EH (cell line): ENCODE measurements at regions not wholly inside any gene's neighbourhood (a gene's known extent, or its start where the extent isn't known, plus 50 kb on each side); places are given as distances from the start of the nearest gene placed in this dataset.
"Not testable (repeated sequence)": the region's sequence is repeated elsewhere in the genome, so short reads cannot be mapped to it uniquely, and the experiment has no call there.

Experiments
- DNase-seq: peaks from one replicate; pipeline ENCODE4 v3.0.0-alpha.2; 2015; ENCODE audit warnings: low read depth

GRCh38 chr1:234960722-234961455 is 167.7 kb downstream of the TOMM20 start:
- peak; percentile 49 for DNase-seq

- DNase-seq = no peak
Observed at GRCh38 chr1:234958706-234959657, 169.7 kb downstream of the TOMM20 start.

GRCh38 chr1:234958066-234958705 is 170.5 kb downstream of the TOMM20 start:
- DNase-seq = no peak

- DNase-seq = peak; percentile 71
Observed at GRCh38 chr1:234957330-234958065, 171.1 kb downstream of the TOMM20 start.

GRCh38 chr1:234956821-234957329 is 171.8 kb downstream of the TOMM20 start:
- no peak for DNase-seq

GRCh38 chr1:234955107-234955731 is 173.4 kb downstream of the TOMM20 start:
- peak; percentile 17 for DNase-seq

GRCh38 chr1:234954613-234955012 is 174.0 kb downstream of the TOMM20 start:
- no peak for DNase-seq

- no peak for DNase-seq
Observed at GRCh38 chr1:234953655-234954405, 174.8 kb downstream of the TOMM20 start.

GRCh38 chr1:234950598-234950997 is 178.0 kb downstream of the TOMM20 start:
- DNase-seq = no peak

GRCh38 chr1:234949528-234949927 is 179.1 kb downstream of the TOMM20 start:
- not testable (repeated sequence) for DNase-seq

GRCh38 chr1:234944439-234945344 is 183.9 kb downstream of the TOMM20 start:
- DNase-seq = no peak

GRCh38 chr1:234943836-234944402 is 184.7 kb downstream of the TOMM20 start:
- no peak for DNase-seq

GRCh38 chr1:234942879-234943506 is 185.6 kb downstream of the TOMM20 start:
- DNase-seq = no peak

- peak; percentile 32 for DNase-seq
Observed at GRCh38 chr1:234942012-234942332, 186.7 kb downstream of the TOMM20 start.

- DNase-seq = peak; percentile 49
Observed at GRCh38 chr1:234941321-234942011, 187.2 kb downstream of the TOMM20 start.

- no peak for DNase-seq
Observed at GRCh38 chr1:234940841-234941240, 187.8 kb downstream of the TOMM20 start.

GRCh38 chr1:234938924-234939323 is 189.7 kb downstream of the TOMM20 start:
- DNase-seq = no peak

GRCh38 chr1:234938135-234938534 is 190.5 kb downstream of the TOMM20 start:
- no peak for DNase-seq
